Keratinocyte (primary cell): ENCODE measurements at regions not wholly inside any gene's neighbourhood (a gene's known extent, or its start where the extent isn't known, plus 50 kb on each side); places are given as distances from the start of the nearest gene placed in this dataset.

Source experiments
- EZH2 ChIP-seq: IDR thresholded peaks from one replicate; pipeline ENCODE4 v1.6.1; 2012; ENCODE audit warnings: inconsistent platforms, mild to moderate bottlenecking, low read length, moderate library complexity
- TF ChIP-seq, protein P1 (sequence below), 3 experiments: IDR thresholded peaks in 1 of 3; conservative IDR thresholded peaks in 1 of 3; optimal IDR thresholded peaks in 1 of 3; 2 replicates in 2 of 3; 3 replicates in 1 of 3; pipeline versions ENCODE3 to v1.5.1; 2011; ENCODE audit warnings: low read length in 3 of 3, mild to moderate bottlenecking in 3 of 3, moderate library complexity in 2 of 3, control low read depth in 1 of 3, inconsistent platforms in 1 of 3; ENCODE audit not compliant: insufficient read depth in 2 of 3; ENCODE audit errors: extremely low read depth in 1 of 3

DNA sequence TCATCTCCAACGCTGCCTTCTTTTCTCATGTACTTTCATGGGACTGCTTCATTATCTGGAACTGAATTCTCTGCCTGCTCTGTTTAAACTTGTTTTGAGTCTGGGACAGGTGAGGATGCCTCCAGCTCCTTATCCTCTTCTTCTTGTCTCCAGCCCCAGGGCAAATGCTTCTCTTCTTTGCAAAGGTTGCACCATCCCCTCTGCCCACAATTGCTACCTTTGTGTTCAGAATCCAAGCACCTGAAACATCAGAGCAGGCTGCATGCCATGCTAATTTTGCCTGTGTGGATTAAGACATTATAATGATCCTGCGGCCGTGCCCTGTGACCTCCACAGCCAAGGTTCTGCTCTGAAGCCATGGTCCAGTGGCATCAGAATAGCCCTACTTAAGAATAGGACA, 309.5 kb downstream of the EPHA4 start:
- TF ChIP-seq, protein P1, sequence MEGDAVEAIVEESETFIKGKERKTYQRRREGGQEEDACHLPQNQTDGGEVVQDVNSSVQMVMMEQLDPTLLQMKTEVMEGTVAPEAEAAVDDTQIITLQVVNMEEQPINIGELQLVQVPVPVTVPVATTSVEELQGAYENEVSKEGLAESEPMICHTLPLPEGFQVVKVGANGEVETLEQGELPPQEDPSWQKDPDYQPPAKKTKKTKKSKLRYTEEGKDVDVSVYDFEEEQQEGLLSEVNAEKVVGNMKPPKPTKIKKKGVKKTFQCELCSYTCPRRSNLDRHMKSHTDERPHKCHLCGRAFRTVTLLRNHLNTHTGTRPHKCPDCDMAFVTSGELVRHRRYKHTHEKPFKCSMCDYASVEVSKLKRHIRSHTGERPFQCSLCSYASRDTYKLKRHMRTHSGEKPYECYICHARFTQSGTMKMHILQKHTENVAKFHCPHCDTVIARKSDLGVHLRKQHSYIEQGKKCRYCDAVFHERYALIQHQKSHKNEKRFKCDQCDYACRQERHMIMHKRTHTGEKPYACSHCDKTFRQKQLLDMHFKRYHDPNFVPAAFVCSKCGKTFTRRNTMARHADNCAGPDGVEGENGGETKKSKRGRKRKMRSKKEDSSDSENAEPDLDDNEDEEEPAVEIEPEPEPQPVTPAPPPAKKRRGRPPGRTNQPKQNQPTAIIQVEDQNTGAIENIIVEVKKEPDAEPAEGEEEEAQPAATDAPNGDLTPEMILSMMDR (optimal IDR thresholded peaks at IDR 0.05 in 1 of 3, IDR thresholded peaks at IDR 0.05 in 1 of 3, conservative IDR thresholded peaks at IDR 0.05 in 1 of 3; ENCODE audit: extremely low read depth in 1 of 3, insufficient read depth in 2 of 3, low read length in 3 of 3), result no peak
- no peak for TF ChIP-seq EZH2
